ENCODE measurements at regions not wholly inside any gene's neighbourhood (a gene's known extent, or its start where the extent isn't known, plus 50 kb on each side); places are given as distances from the start of the nearest gene placed in this dataset.

- in situ Hi-C loops (cut with HindIII; ENCODE audit: extremely low pct_ligation_motif_present, low pct_unique_long_range_greater_than_20kb), result no loop called here
- no peak overlapping the region for H3K4me3 ChIP-seq (replicated peaks in 1 of 3; ENCODE audit: insufficient read depth in 1 of 3, low read depth in 2 of 3, low read length in 3 of 3)
- no peaks in the 10 kb centered on the region; a peak in 1 of 5 replicates for H3K27me3 ChIP-seq (ENCODE audit: control insufficient read depth in 1 of 2, insufficient read depth in 2 of 2, low read length in 2 of 2)
- H3K79me2 ChIP-seq (ENCODE audit: insufficient read depth, low read length), result no peaks in the 10 kb centered on the region
- no peak overlapping the region for H3K4me2 ChIP-seq (ENCODE audit: low read depth, low read length)
- ChIA-PET CTCF (ENCODE audit: low intra/inter-chr PET ratio, low total read pairs) (no interaction called here), POLR2A (no interaction called here)
- no peaks in the 10 kb centered on the region for H3K4me1 ChIP-seq (ENCODE audit: insufficient read depth, low read length)
- DNase-seq (ENCODE audit: low spot score) (no peak), FAIRE-seq (no peak), ATAC-seq (no peak)
- BruUV-seq (replicated peaks), result no TSS peak
- H2AFZ ChIP-seq (ENCODE audit: low read length), result no peak overlapping the region
- no peaks in the 10 kb centered on the region for H3K36me3 ChIP-seq (replicated peaks in 1 of 2; ENCODE audit: control insufficient read depth in 1 of 2, insufficient read depth in 2 of 2, low read length in 2 of 2)
- 3% methylated on average over 3 of the region's 3 CpGs for WGBS (ENCODE audit: low lambda C conversion rate)
- H3K9ac ChIP-seq (ENCODE audit: insufficient read depth, low read depth, low read length), result no peak overlapping the region
- no peak overlapping the region for H3K27ac ChIP-seq (ENCODE audit: extremely low read length, insufficient read depth, low read length)
- no peaks in the 10 kb centered on the region for H3K9me3 ChIP-seq (ENCODE audit: low read length)
- no peaks in the 10 kb centered on the region for H4K20me1 ChIP-seq (ENCODE audit: insufficient read depth, low read length)
- intact Hi-C loops (cut with micrococcal nuclease; ENCODE audit: unreplicated experiment), result loop anchor here (5.0 kb wide), 1 partner anchor 562 kb away; no protein-coding TSS in a partner anchor
- no peak for TF ChIP-seq CCDC6 (CRISPR knock-in tag; IDR thresholded peaks at IDR 0.05)
- TF ChIP-seq ZNF282 (IDR thresholded peaks at IDR 0.05; ENCODE audit: partially characterized antibody), result no peak
- no peak for TF ChIP-seq IKZF1 (IDR thresholded peaks at IDR 0.05)
- no peak for TF ChIP-seq ZNF720 (CRISPR knock-in tag; IDR thresholded peaks at IDR 0.05)
- TF ChIP-seq RFXAP (CRISPR knock-in tag; IDR thresholded peaks at IDR 0.05; ENCODE audit: borderline replicate concordance), result no peak
- TF ChIP-seq ZBTB38 (CRISPR knock-in tag; IDR thresholded peaks at IDR 0.05), result no peak
- TF ChIP-seq NR2F6 (IDR thresholded peaks at IDR 0.05), result no peak
- no peak for TF ChIP-seq NR2F6 (CRISPR knock-in tag; IDR thresholded peaks at IDR 0.05)
- no peak for TF ChIP-seq STAT5B (CRISPR knock-in tag; IDR thresholded peaks at IDR 0.05)
- TF ChIP-seq PHF5A (CRISPR knock-in tag; IDR thresholded peaks at IDR 0.05; ENCODE audit: low read depth, unreplicated experiment), result no peak
- no peak for TF ChIP-seq HHEX (CRISPR knock-in tag; IDR thresholded peaks at IDR 0.05)
- TF ChIP-seq U2AF2 (IDR thresholded peaks at IDR 0.05; ENCODE audit: low read depth, low read length), result no peak
- no peak for TF ChIP-seq MTF1 (CRISPR knock-in tag; IDR thresholded peaks at IDR 0.05)
- no peak for TF ChIP-seq EP300 (IDR thresholded peaks at IDR 0.05; ENCODE audit: low read depth in 2 of 2, low read length in 2 of 2)
- no peak for TF ChIP-seq EP300 (CRISPR knock-in tag; IDR thresholded peaks at IDR 0.05; ENCODE audit: borderline replicate concordance)
- no peak for TF ChIP-seq SMYD3 (CRISPR knock-in tag; IDR thresholded peaks at IDR 0.05)
- no peak for TF ChIP-seq ZNF281 (CRISPR knock-in tag; IDR thresholded peaks at IDR 0.05; ENCODE audit: borderline replicate concordance)
- no peak for TF ChIP-seq FOXP4 (CRISPR knock-in tag; IDR thresholded peaks at IDR 0.05)
- no peak for TF ChIP-seq ZNF501 (CRISPR knock-in tag; IDR thresholded peaks at IDR 0.05)
- TF ChIP-seq ZNF597 (CRISPR knock-in tag; IDR thresholded peaks at IDR 0.05), result no peak
These were observed 328.4 kb upstream of the CNR1 start for GRCh38 chr6:88494401-88495140.
